Endothelial cell of umbilical vein (primary cell): ENCODE measurements at regions not wholly inside any gene's neighbourhood (a gene's known extent, or its start where the extent isn't known, plus 50 kb on each side); places are given as distances from the start of the nearest gene placed in this dataset.

Experiments
- BruUV-seq: library from RNA; stranded (reverse); fragments of 400-500 nt; replicated peaks from 2 replicates; lab custom pipeline; 2021; lab: Mats Ljungman, UMichigan
- CTCF ChIA-PET: fragments of 300-600, 350-600 bp; sonication (Branson Sonifier 250); formaldehyde crosslinking; loops from one replicate; lab custom pipeline; 2021; ENCODE audit warnings: antibody characterized with exemption, inconsistent platforms; lab: Charles Lee
- POLR2A ChIA-PET: fragments of 300-600, 350-600 bp; sonication (Branson Sonifier 250); formaldehyde crosslinking; loops from one replicate; lab custom pipeline; 2021; ENCODE audit warnings: antibody characterized with exemption, inconsistent platforms; lab: Charles Lee
- DNase-seq: peaks from one replicate; pipeline ENCODE4 v3.0.0-alpha.2; 2011; ENCODE audit warnings: low read depth, low spot score
- FAIRE-seq: peaks from 2 replicates; lab custom pipeline; 2011; peaks lifted over from hg19 to GRCh38; lab: Jason Lieb, UNC
- H2AFZ ChIP-seq: 2 replicates; pipeline ENCODE4 v1.6.0; 2012; ENCODE audit warnings: low read depth, low read length, control low read depth, inconsistent platforms
- H3K27ac ChIP-seq: 2 replicates; pipeline ENCODE4 v1.5.1; 2011; ENCODE audit warnings: low read depth, mild to moderate bottlenecking, control low read depth, low read length, moderate library complexity; ENCODE audit not compliant: insufficient read depth
- H3K27me3 ChIP-seq, 2 experiments: 2 replicates each; pipeline versions ENCODE4 v1.6.0 to v1.6.1; 2011; ENCODE audit warnings: low read length in 2 of 2, mixed read lengths in 1 of 2; ENCODE audit not compliant: control insufficient read depth in 2 of 2, insufficient read depth in 2 of 2
- H3K36me3 ChIP-seq, 2 experiments: 2 replicates in 1 of 2; 3 replicates in 1 of 2; pipeline ENCODE4 v1.5.1; 2011; ENCODE audit warnings: low read length in 2 of 2, mild to moderate bottlenecking in 1 of 2, moderate library complexity in 1 of 2; ENCODE audit not compliant: control insufficient read depth in 2 of 2, insufficient read depth in 2 of 2; ENCODE audit errors: extremely low read depth in 1 of 2
- H3K4me1 ChIP-seq: 3 replicates; pipeline ENCODE4 v1.5.1; 2011; ENCODE audit warnings: mild to moderate bottlenecking, low read length; ENCODE audit not compliant: control insufficient read depth, insufficient read depth; ENCODE audit errors: extremely low read depth
- H3K4me2 ChIP-seq: 2 replicates; pipeline ENCODE4 v1.6.1; 2011; ENCODE audit warnings: low read length, control low read depth, mixed read lengths; ENCODE audit not compliant: insufficient read depth
- H3K4me3 ChIP-seq, 3 experiments: fragments of 200-600 bp in 1 of 3; sonication (generic), shearing (Covaris generic) in 1 of 3; replicated peaks in 1 of 3; 2 replicates each; pipeline ENCODE4 v1.5.1; 2011 to 2016; ENCODE audit warnings: control low read depth in 3 of 3, low read length in 3 of 3, mild to moderate bottlenecking in 2 of 3, inconsistent platforms in 1 of 3, low read depth in 1 of 3, moderate library complexity in 1 of 3; ENCODE audit not compliant: insufficient read depth in 1 of 3
- H3K79me2 ChIP-seq: 2 replicates; pipeline ENCODE4 v1.6.0; 2012; ENCODE audit warnings: low read length, inconsistent platforms; ENCODE audit not compliant: control insufficient read depth, insufficient read depth
- H3K9ac ChIP-seq: replicated peaks from 2 replicates; pipeline ENCODE3; 2011; ENCODE audit warnings: low read length, control low read depth; ENCODE audit not compliant: insufficient read depth; ENCODE audit errors: extremely low read depth
- H3K9me1 ChIP-seq: replicated peaks from 3 replicates; pipeline ENCODE4 v1.6.0; 2011; ENCODE audit warnings: mild to moderate bottlenecking, low read length; ENCODE audit not compliant: control insufficient read depth, insufficient read depth; ENCODE audit errors: extremely low read depth
- H3K9me3 ChIP-seq: replicated peaks from 2 replicates; pipeline ENCODE4 v1.5.1; 2012; ENCODE audit warnings: low read length, inconsistent platforms; ENCODE audit not compliant: control insufficient read depth, insufficient read depth
- H4K20me1 ChIP-seq: replicated peaks from 2 replicates; pipeline ENCODE3; 2011; ENCODE audit warnings: mild to moderate bottlenecking, low read length; ENCODE audit not compliant: control insufficient read depth, insufficient read depth; ENCODE audit errors: extremely low read depth
- EZH2 ChIP-seq: IDR thresholded peaks from 2 replicates; pipeline ENCODE4 v1.6.1; 2012; ENCODE audit warnings: borderline replicate concordance, low read depth, mild to moderate bottlenecking, moderate library complexity, low read length, inconsistent platforms; ENCODE audit not compliant: severe bottlenecking
- FOS ChIP-seq: IDR thresholded peaks from 2 replicates; pipeline ENCODE4 v1.6.1; 2011; ENCODE audit warnings: mild to moderate bottlenecking, low read length, moderate library complexity, borderline replicate concordance; ENCODE audit not compliant: insufficient read depth
- GATA2 ChIP-seq: IDR thresholded peaks from 2 replicates; pipeline ENCODE4 v1.7.0; 2011; ENCODE audit warnings: low read depth, mild to moderate bottlenecking, moderate library complexity, mixed read lengths, low read length; ENCODE audit not compliant: insufficient read length, insufficient read depth
- JUN ChIP-seq: IDR thresholded peaks from 2 replicates; pipeline ENCODE4 v1.6.1; 2011; ENCODE audit warnings: borderline replicate concordance, low read depth; ENCODE audit not compliant: insufficient read length, insufficient read depth
- MAX ChIP-seq: IDR thresholded peaks from 2 replicates; pipeline ENCODE4 v1.6.1; 2011; ENCODE audit not compliant: insufficient read depth, insufficient read length
- MYC ChIP-seq: IDR thresholded peaks from one replicate; pipeline ENCODE4 v1.6.1; 2011; ENCODE audit warnings: mild to moderate bottlenecking, low read depth, low read length
- POLR2A ChIP-seq: IDR thresholded peaks from 2 replicates; pipeline ENCODE4 v1.6.1; 2012; ENCODE audit warnings: low read depth, mild to moderate bottlenecking, control low read depth, low read length
- POLR2AphosphoS5 ChIP-seq: IDR thresholded peaks from 2 replicates; pipeline ENCODE4 v1.6.1; 2012; ENCODE audit warnings: low read depth, mild to moderate bottlenecking, control low read depth, low read length, moderate library complexity; ENCODE audit not compliant: insufficient read depth
- dilution Hi-C: fragments of 300-500 bp; cut with MboI; formaldehyde crosslinking; loops from one replicate; pipeline ENCODE4 v1.15.0; 2019; ENCODE audit warnings: low sequenced_read_pairs; ENCODE audit not compliant: extremely low pct_ligation_motif_present
- intact Hi-C: fragments of 100-400 bp; cut with micrococcal nuclease; formaldehyde crosslinking; loops from one replicate; pipeline ENCODE4 v1.10.0; 2022
- TF ChIP-seq, protein P1 (sequence below), 2 donors: IDR thresholded peaks; 1 replicate in 1 of 2; 2 replicates in 1 of 2; pipeline ENCODE4 v1.5.1; 2011; ENCODE audit warnings: low read length in 2 of 2, mild to moderate bottlenecking in 2 of 2, moderate library complexity in 2 of 2, control low read depth in 1 of 2, inconsistent platforms in 1 of 2, low read depth in 1 of 2; ENCODE audit not compliant: insufficient read depth in 1 of 2; ENCODE audit errors: extremely low read depth in 1 of 2

- Histone ChIP-seq H3K9me1 (no peaks in the 10 kb centered on the region), H3K27ac (no peak overlapping the region), H3K4me3 (no peak overlapping the region), H3K79me2 (no peaks in the 10 kb centered on the region), H3K27me3 (no peaks in the 10 kb centered on the region), H2AFZ (no peak overlapping the region), H4K20me1 (no peaks in the 10 kb centered on the region), H3K9ac (no peak overlapping the region), H3K9me3 (no peaks in the 10 kb centered on the region), H3K36me3 (no peaks in the 10 kb centered on the region), H3K4me2 (no peak overlapping the region), H3K4me1 (no peaks in the 10 kb centered on the region)
- dilution Hi-C loops (no loop called here), intact Hi-C loops (no loop called here)
- POLR2A ChIA-PET, result no interaction called here
- DNase-seq (no peak), FAIRE-seq (no peak)
- CTCF ChIA-PET, result no interaction called here
- BruUV-seq, result no TSS peak
- TF ChIP-seq GATA2, result no peak
Measured at GRCh38 chr5:75951158-75951557, 132.0 kb upstream of the SV2C start.

- no peaks in the 10 kb centered on the region for H3K4me1 ChIP-seq
- TF ChIP-seq JUN (no peak), POLR2AphosphoS5 (no peak), EZH2 (no peak), GATA2 (no peak), POLR2A (no peak), MYC (no peak), FOS (no peak), MAX (no peak)
- TF ChIP-seq, protein P1, sequence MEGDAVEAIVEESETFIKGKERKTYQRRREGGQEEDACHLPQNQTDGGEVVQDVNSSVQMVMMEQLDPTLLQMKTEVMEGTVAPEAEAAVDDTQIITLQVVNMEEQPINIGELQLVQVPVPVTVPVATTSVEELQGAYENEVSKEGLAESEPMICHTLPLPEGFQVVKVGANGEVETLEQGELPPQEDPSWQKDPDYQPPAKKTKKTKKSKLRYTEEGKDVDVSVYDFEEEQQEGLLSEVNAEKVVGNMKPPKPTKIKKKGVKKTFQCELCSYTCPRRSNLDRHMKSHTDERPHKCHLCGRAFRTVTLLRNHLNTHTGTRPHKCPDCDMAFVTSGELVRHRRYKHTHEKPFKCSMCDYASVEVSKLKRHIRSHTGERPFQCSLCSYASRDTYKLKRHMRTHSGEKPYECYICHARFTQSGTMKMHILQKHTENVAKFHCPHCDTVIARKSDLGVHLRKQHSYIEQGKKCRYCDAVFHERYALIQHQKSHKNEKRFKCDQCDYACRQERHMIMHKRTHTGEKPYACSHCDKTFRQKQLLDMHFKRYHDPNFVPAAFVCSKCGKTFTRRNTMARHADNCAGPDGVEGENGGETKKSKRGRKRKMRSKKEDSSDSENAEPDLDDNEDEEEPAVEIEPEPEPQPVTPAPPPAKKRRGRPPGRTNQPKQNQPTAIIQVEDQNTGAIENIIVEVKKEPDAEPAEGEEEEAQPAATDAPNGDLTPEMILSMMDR (IDR thresholded peaks at IDR 0.05; ENCODE audit: extremely low read depth in 1 of 2, insufficient read depth in 1 of 2, low read depth in 1 of 2, low read length in 2 of 2), result no peak
- no TSS peak for BruUV-seq
- no peaks in the 10 kb centered on the region for H3K9me3 ChIP-seq
- H3K4me2 ChIP-seq, result no peak overlapping the region
- intact Hi-C loops, result no loop called here
- H3K27me3 ChIP-seq, result no peaks in the 10 kb centered on the region
- FAIRE-seq (no peak), DNase-seq (no peak)
- no peak overlapping the region for H2AFZ ChIP-seq
- H3K36me3 ChIP-seq, result no peaks in the 10 kb centered on the region
- dilution Hi-C loops, result no loop called here
- H4K20me1 ChIP-seq, result no peaks in the 10 kb centered on the region
- H3K9me1 ChIP-seq, result no peaks in the 10 kb centered on the region
- POLR2A ChIA-PET, result no interaction called here
- no peak overlapping the region for H3K27ac ChIP-seq
- no peak overlapping the region for H3K9ac ChIP-seq
- H3K4me3 ChIP-seq, result no peak overlapping the region
- H3K79me2 ChIP-seq, result no peaks in the 10 kb centered on the region
- CTCF ChIA-PET, result no interaction called here
Measured at GRCh38 chr5:75948438-75948837, 134.7 kb upstream of the SV2C start.
